ENCODE measurements at regions not wholly inside any gene's neighbourhood (a gene's known extent, or its start where the extent isn't known, plus 50 kb on each side); places are given as distances from the start of the nearest gene placed in this dataset.
"Not testable (repeated sequence)": the region's sequence is repeated elsewhere in the genome, so short reads cannot be mapped to it uniquely, and the experiment has no call there.

GRCh38 chr11:38384568-38384967 lies 1786.5 kb upstream of the RAG2 start:
- no peak for DNase-seq

- DNase-seq, result no peak
Observed at GRCh38 chr11:38365274-38365673, 1767.2 kb upstream of the RAG2 start.

- no peak for DNase-seq
Observed at GRCh38 chr11:38356255-38356654, 1758.2 kb upstream of the RAG2 start.

- DNase-seq, result no peak
Observed at GRCh38 chr11:38345286-38345685, 1747.2 kb upstream of the RAG2 start.

- DNase-seq, result not testable (repeated sequence)
Observed at GRCh38 chr11:38341612-38342011, 1743.6 kb upstream of the RAG2 start.

- no peak for DNase-seq
Observed at GRCh38 chr11:38339835-38340440, 1741.9 kb upstream of the RAG2 start.

GRCh38 chr11:38338022-38338421 lies 1740.0 kb upstream of the RAG2 start:
- not testable (repeated sequence) for DNase-seq

- DNase-seq, result no peak
Observed at GRCh38 chr11:38332046-38332445, 1734.0 kb upstream of the RAG2 start.

GRCh38 chr11:38330578-38330977 lies 1732.5 kb upstream of the RAG2 start:
- no peak for DNase-seq

GRCh38 chr11:38323961-38324761 lies 1726.1 kb upstream of the RAG2 start:
- no peak for DNase-seq

- no peak for DNase-seq
Observed at GRCh38 chr11:38315151-38315550, 1717.1 kb upstream of the RAG2 start.

GRCh38 chr11:38307455-38307854 lies 1709.4 kb upstream of the RAG2 start:
- no peak for DNase-seq

- no peak for DNase-seq
Observed at GRCh38 chr11:38305682-38306081, 1707.6 kb upstream of the RAG2 start.

GRCh38 chr11:38304926-38305325 lies 1706.9 kb upstream of the RAG2 start:
- no peak for DNase-seq

GRCh38 chr11:38302564-38302963 lies 1704.5 kb upstream of the RAG2 start:
- no peak for DNase-seq

GRCh38 chr11:38300570-38300969 lies 1702.5 kb upstream of the RAG2 start:
- no peak for DNase-seq

- no peak for DNase-seq
Observed at GRCh38 chr11:38296211-38296776, 1698.3 kb upstream of the RAG2 start.

- no peak for DNase-seq
Observed at GRCh38 chr11:38282718-38283117, 1684.7 kb upstream of the RAG2 start.

- no peak for DNase-seq
Observed at GRCh38 chr11:38278457-38279141, 1680.6 kb upstream of the RAG2 start.

GRCh38 chr11:38274031-38274430 lies 1676.0 kb upstream of the RAG2 start:
- no peak for DNase-seq

GRCh38 chr11:38272376-38272775 lies 1674.3 kb upstream of the RAG2 start:
- no peak for DNase-seq

GRCh38 chr11:38266691-38267090 lies 1668.7 kb upstream of the RAG2 start:
- no peak for DNase-seq

- DNase-seq, result no peak
Observed at GRCh38 chr11:38256436-38256835, 1658.4 kb upstream of the RAG2 start.

GRCh38 chr11:38254913-38255312 lies 1656.9 kb upstream of the RAG2 start:
- DNase-seq, result no peak

Data from inflammatory macrophage treated with lipopolysaccharide for 1 hour (primary cell).